ENCODE measurements at regions not wholly inside any gene's neighbourhood (a gene's known extent, or its start where the extent isn't known, plus 50 kb on each side); places are given as distances from the start of the nearest gene placed in this dataset.

DNA sequence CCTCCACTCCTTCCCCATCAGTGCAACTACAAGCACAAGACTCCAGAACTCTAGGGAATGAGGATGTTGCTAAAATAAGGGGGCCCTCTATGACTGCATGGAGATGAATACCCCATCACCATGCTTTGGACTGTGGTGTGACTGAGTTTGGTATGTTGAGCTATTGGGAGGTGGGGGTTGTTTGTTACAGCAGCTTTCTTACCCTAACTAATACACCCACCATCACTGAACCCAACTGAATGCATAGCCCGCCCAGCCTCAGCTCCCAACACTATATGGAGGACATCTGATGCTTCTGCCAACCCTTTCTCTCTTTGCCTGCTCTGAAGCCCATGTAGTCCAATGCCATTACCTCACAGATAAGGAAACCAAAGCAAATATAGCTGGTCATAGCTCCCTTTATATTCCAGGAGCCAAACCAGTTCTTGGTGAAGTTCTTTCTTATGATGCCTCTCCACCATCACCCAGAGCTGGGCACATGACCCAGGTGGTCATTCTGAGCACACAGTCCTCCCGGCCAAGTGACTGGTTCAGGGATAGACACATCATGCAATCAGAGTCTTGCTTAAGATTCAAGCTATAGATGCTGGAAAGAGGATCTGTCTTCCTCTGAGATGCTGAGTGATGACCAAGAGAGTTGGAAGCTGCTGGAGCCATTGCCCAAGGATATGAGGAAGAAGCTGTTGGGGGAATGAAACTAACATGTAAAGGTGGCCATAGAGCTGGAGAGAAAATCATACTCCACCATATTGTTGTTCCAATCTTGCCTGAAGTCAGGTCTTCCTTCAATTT lies 155.6 kb upstream of the HAAO start:
- peak; percentile 68 for DNase-seq

DNA sequence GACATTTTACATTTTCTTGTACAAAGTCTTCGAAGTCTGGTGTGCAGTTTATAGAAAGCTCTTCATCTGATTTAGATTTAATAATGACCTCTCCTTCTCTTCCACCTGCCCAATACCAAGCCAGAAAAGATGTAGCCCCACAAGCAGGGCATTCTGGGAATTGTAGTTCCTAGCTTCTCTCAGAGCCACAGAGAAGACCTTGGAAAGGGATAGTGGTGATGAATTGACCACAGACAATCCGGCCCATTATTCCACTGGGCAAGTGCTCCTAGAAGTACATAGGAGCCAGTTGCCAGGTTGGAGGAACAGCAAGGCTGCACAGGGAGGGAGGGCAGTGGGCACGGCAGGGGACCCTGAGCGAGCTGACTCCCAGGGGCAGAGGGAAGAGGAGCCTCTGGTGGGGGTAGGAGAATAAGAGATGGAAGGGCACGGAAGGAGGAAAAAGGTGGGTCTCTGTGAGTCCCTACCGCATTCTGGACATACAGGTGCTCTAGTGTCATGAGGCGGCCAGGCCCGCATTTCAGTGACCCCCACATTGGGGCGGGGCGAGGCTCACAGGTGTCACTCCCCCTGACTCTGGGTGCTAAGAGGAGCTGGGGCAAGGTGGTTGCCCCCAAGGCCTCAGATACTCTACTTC lies 152.5 kb upstream of the HAAO start:
- peak; percentile 16 for DNase-seq

DNA sequence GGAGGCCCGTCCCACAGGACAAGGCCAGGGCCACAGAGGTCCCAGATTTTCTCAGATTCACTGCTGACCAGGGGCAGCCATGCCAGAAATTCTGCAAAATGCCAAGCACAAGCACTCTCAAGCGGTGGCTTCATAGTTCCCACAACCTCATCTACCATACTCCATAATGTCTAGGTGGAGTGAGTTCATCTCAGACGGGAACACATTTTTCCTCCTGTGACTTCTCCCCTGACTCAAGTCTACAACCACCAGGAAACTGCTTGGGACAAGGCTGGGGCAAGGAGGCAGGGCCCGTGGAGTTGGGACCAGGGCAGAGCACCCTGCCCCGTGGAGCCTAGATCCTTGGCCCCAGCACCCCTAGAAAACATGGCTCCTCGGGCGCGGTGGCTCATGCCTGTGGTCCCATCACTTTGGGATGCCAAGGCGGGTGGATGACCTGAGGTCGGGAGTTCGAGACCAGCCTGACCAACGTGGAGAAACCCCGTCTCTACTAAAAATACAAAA lies 150.7 kb upstream of the HAAO start:
- no peak for DNase-seq

DNA sequence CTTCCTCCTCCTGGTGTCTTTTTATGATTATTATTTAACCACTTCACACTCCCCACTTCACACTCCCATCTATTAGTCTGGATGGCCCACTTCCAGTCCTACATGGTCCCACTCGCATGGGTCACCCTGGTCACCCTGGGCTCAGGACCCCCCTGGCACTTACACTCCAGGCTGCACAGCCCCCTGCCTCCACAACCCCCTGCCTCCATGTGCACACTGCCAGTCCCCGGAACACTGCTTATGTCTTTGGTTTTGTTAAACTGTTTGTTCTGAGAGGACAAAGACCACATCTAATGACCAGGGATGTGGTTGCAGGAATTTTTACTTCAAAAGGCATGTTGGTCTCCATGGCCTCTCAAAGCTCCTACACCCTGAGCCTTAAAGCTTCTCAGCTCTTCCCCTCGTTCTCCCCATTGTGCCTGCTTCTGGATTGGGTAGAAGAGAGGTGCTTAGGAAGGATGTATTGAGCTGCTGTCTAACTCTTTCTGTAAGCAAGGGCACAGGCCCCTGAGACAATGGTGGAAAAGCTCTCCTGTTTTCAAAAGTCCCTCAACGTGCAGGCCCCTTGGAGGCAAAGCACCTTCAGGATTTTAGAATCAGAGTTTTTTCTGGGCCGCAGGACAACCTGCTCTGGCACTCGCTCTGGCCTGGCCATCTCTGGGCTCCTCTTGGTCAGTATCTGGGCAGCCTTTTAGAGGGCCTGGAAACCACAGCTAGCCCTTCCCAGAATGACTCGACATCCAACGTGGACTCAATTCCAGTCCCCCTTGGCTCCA lies 150.0 kb upstream of the HAAO start:
- no peak for DNase-seq

DNA sequence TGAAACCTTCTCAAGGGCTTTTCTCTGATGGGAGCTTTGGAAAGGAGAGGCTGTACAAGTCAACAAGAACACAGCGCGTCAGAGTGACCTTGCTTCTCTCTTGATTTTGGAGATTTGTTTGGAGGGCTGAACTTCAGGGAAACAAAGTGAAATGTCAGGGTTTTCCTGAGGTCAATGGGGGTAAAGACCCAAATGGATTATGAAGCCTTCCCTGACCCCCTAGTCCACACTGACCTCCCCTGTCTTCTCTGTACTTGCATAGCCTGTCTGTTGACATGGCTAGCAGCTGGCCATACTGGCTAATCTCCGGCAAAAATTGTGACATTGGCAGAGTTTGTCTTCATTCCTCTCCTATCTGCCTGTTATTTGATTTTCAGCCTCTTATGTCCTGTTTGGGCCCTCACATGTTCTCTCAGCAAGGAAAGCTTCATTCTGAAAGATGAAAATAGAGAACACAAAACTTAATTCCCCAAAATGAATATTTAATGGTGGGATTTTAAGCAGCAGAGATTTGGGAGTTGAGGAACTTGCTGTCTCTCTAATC lies 149.3 kb upstream of the HAAO start:
- no peak for DNase-seq

DNA sequence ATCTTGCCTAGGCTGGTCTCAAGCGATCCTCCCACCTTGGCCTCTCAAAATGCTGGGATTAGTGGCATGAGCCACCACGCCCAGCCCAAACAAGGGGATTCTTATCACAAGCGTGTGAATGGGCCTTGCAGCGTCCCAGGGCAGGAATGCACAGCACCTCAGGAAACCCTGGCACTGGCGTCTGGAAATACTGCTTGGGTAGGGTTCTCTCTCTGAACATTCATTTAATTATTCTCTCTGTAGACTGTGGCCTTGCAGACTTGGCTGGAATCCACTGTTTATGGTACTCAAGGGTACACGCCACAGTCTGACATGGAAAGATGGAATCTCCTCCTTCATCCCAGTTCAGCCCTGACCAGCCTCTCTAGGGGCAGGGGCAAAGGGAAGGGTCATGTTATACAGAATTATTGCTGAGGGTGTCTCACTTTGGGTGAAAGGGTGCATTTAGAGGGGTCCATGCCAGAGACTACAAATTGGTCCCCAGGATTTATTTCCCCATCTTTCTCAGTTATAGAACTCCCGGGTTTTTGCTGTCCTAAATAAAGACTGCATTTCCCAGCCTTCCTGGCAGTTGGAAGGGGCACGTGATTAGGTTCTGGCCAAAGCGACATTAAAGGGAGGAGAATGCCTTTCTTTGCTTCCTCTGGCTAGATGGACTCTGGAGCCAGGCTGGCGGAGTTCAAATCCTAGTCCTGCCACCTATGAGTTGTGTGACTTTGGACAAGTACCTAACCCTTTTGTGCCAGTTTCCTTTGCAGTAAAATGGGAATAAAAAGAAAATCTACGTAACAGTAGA lies 147.2 kb upstream of the HAAO start:
- DNase-seq: no peak

DNA sequence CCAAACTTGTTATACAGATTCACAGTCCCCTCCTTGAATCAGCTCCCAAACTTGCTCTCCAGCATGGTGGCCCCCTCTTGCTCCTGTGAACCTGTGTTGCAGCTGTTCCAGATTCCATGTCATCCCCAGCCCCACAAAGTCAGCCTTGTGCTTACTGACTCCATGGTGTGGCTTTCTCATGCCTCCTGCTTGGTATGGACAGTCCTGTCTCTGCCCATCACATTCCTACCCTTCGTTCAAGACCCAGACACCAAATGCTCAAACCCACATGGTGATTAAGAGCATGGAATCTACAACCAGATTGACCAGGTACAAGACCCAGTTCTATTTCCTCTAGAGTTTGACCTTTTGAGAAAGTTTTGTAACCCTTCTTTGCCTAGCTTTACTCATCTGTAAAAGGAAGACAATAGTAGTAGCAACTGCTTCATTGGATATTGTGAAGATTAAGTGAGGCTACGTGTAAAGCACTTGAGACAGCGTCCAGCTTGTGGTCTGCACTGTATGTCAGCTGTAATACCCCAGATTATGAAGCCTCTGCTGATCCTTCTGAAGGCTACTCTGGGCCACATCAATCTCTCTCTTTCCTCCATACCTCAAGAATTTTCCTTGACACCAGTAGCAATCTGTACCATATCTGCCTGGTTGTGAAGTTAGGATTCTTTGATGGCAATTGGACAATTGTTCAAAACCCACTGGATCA lies 146.4 kb upstream of the HAAO start:
- DNase-seq: no peak

DNA sequence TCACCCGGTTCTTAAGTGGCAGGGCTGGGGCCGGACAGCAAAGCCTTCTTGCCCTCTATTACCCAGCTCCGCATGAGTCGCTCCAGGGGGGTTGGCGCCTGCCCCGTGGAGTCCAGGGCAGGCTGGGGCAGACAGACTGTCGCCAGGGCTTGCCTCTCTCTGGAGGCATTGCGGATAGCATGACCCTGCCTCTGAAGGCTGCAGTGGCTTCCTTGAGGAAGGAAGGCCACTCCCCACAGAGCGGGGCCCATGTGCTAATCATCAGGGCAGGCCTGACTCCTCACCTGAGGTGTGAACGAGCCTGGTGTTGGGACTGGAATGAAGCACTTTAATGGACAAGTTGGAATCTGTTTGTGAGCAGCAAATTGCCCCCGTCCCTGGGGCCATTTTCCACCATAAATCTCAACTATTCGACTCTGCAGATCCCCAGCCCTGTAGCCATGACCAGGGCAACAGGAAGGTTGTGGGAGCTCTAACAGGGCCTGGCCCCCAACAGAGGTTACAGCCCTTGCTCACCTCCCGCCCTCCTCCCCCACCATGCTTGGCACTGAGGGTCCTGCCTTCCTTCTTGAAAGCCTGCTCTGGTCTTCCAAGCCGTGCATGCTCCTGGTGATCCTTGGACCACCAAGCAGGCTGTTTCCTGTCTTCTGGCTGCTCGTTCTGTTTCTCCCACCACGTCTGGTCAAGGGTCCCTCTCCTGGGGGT lies 144.9 kb upstream of the HAAO start:
- DNase-seq: no peak

DNA sequence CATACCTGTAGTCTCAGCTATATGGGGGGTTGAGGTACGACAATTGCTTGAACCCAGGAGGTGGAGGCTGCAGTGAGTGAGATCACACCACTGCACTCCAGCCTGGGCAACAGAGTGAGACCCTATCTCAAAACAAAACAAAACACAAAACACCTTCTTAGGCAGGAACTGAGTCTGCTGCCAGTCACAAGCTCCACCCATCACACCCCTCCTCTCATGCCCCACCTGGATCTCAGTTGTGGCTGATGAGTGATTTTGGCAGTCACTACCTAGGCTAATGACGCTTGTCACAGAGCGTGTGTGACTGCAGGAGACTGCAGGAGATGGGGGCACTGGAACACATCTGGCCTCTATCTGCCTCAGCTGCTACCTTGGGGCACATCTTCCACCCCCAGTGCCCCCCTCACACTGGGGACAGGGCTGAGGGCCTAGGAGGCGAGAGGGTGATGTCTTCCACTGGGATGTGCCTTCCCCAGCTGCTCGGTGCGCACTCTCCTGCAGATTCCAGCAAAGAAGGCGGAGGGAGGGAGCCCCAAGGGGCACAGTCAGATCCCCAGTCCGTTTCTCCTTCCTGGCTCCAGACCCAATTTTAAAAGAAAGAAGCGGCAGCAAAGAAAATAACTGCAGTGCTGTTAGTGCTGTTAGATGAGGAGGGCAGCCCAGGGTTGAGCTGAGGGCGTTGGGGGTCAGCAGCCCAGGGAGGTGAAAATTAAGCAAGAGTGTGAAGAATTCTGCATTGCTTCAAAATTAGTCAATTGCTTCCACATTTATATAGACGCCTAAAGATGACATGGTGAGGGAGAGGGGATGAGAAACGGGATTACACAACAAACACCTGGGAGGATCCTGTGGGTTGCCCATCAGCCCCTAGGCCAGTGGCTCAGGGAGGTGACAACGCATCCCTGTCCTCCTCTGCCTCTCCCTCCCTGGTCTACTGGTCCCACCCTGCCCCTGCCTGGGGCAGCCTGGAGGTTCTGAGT lies 143.6 kb upstream of the HAAO start:
- DNase-seq: no peak

DNA sequence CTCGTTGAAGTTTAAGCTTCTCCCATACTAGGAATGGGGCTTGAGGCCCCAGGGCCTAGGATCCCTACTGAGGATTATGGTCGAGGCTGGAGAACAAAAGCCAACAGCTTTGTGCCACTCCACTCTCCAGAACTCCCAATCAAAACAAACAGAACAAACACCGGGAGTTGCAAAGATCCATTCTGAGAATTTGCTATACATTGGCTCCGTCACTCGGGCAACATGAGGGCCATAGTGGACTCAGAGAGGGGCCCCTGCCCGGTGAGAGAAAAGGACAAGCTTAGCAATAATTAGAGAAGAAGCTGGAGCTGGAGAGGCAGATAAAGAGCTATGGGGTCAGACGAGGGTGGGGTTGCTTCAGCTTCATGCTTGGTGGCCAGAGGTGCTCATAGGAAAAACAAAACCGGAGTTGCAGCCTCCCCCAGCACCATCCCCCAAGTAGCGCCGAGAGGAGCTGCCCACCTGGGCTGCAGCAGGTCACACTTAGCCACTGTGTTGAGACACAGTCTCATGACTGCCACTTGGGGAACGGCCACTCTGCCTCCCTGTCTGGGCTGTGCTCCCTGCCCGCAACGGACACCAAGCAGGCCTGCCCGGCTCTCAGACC lies 142.3 kb upstream of the HAAO start:
- DNase-seq: no peak

DNA sequence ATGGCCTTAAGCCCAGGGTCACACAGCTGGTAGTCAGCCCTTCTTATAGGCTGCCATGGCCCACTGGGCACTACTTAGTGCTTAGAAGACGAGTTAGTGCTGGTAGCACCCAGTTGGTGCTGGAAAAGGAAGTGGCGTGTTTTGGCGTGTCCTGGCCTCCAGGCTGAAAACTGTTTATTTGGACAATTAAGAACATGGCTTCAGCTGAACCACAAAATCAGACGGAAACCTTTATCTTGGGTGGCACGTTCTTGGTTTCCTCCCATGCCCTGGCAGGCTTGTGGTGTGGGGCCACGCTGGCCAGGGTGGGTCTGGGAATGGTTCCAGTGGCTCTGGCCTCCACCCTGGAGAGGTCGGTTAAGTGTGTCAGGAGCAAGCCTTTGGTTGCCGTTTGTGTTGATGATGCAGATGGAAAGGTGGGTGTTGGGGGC lies 141.5 kb upstream of the HAAO start:
- DNase-seq: no peak

DNA sequence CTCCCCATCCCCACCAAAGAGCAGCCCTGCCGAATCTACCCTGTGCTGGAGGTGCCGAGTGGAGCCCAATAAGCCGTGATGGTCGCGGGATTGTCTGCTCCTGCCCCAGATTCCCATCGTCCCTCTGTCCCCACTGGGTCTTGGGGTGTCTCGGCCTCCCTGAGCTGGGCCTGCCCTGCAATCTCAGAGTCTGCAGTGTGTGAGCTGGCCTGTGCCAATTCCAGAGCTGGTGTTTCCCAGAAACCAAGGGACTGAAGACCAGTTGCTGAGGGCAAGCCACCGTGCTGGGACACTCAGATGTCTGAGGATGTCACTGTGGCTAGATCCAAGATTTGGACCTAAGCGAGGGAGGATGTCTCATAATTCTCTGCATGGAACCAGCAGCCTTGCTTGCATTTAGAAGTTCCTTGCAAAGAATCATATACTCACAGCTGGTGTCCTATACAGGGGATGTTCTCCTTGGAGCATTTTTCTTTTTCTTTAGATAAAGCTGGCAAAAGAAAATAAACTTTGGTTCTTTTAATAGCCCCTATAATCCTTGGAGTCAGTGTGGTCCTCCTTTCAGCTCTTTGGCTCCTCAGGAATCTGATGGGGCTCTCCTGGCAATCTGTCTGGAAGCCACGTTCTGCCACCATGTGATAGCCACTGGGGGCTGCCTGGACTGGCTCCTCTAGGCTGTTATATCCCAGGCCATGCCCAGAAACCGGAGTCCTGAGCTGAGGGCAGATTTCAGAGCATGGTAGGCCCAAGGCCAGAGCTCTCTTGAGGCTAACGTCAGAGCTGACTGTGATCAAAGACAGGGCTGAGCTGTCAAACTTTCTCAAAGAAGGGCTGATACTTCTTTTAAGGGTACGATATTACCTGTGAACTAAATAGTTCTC lies 140.1 kb upstream of the HAAO start:
- DNase-seq: no peak

DNA sequence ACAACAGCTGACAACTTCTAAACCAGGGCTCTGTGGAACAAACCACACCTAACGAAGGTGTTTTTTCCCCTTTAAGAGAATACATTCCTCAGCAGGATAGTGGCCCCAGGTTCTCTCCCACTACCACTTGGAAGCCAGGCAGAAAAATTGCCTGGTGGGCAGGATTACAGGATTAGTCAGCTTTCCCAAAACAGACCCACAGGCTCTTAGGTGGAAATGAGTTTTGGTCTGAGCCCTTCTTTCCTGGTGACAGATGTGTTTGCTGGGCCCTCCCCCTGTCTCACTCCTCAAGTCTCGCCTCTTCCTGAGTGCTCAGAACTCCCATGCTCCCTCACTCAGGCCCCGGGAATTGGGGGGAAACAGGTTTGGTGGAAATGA lies 139.4 kb upstream of the HAAO start:
- DNase-seq: no peak

DNA sequence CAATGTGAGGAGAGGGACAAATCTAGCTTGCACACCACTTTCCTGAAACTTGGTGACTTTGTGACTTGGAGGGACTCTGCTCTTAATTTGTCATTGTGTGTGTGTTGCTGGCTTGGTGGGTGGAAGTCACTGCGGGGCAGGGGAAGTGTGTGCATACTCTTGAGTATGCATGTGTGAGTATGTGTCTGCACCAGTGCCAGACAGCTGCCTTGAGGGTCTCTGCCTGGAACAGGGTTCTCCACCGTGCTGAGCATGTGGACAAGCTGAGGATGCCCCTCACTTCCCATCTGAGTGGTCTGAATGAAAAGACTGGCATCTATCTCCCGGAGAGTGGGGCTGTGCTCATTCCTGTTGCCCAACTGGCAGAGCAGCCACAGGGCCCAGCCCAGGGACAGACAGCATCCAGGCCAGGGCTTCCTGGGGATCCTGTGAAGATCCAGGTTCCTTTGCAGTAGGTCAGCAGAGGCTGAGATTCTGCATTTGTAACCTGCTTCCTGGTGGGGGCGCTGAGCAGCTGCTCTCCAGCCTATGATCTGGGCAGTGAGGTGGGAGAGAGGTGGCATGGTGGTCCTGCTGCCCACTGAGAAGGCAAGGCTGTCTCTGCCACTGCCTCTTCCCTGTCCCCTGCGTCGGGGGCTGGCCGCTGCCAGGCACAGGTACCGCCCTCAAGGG lies 138.9 kb upstream of the HAAO start:
- no peak for DNase-seq

DNA sequence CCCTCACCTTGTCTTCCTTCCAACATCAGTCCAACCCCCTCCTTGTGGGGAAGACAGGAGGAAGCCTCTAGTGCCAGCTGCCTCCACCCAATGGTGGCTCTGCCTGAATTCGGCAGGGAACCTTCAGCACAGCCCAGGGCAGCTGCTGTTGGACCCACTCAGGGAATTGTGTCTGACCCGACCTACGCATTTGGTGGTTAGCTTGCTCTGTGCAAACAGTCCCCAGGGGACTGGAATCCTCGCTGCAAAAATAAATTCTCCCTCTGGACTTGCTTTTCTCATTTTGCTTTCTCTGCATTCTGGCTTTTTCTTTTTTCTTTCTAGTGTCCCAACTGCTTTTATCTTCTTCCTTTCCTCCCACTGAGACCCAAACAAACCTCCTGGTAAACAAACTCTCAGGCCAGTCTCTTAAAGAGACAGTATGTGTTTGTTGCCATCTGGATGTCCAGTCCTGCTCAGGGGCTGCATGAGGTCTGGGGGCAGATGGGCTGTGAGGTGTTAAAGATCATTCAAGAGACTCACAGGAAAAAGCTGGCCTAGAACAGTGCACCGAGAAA lies 137.7 kb upstream of the HAAO start:
- no peak for DNase-seq

DNA sequence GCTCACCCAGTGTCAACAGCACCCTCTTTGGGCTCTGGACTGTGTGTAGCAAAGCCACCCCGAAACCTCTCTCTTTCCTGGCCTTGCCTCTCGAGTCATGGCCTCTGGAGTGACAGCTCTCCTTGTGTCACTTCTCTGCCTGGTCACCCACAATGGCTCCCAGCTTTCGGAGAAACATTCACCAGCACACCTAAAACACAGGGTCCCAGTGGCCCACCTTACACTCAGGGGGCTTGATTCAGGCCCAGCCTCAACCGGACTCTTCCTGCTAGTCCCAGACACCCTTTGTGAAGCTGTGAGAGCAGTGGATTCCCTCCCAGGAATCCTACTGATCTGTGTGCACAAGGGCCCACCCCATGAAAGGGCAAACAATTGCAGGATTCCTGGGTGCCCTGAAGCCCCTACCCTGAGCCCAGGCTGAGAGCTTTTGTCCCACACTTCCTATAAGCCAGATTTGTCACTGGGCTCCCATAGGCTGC lies 137.2 kb upstream of the HAAO start:
- DNase-seq: no peak
